Urinary bladder (tissue), 3 donors: ENCODE measurements at regions not wholly inside any gene's neighbourhood (a gene's known extent, or its start where the extent isn't known, plus 50 kb on each side); places are given as distances from the start of the nearest gene placed in this dataset.
"Not testable (repeated sequence)": the region's sequence is repeated elsewhere in the genome, so short reads cannot be mapped to it uniquely, and the experiment has no call there.

Experiments used
- DNase-seq: peaks from one replicate; pipeline ENCODE4 v3.0.0-alpha.2; 2015; ENCODE audit errors: extremely low spot score
- H3K27ac ChIP-seq: one replicate; pipeline ENCODE4 v1.5.1; 2013; ENCODE audit warnings: low read depth, mild to moderate bottlenecking, moderate library complexity
- H3K36me3 ChIP-seq: one replicate; pipeline ENCODE4 v1.6.1; 2013; ENCODE audit warnings: mild to moderate bottlenecking, moderate library complexity; ENCODE audit not compliant: insufficient read depth
- H3K4me1 ChIP-seq: one replicate; pipeline ENCODE4 v1.6.1; 2013; ENCODE audit warnings: mild to moderate bottlenecking, moderate library complexity; ENCODE audit not compliant: insufficient read depth
- H3K4me3 ChIP-seq: one replicate; pipeline ENCODE4 v1.5.1; 2013; ENCODE audit warnings: low read depth, low read length
- WGBS: extraction: QIAGEN DNeasy Blood & Tissue Kit; methylation state at CpG from one replicate; pipeline ENCODE4 v1.1.7; 2013; 5-methylcytosine and 5-hydroxymethylcytosine counted together
- donor health status: healthy with polysubstance abuse.
- donor health status: healthy.

- H3K36me3 ChIP-seq: no peaks in the 10 kb centered on the region
- 78% methylated on average over 4 of the region's 4 CpGs for WGBS
- no peak overlapping the region for H3K27ac ChIP-seq
- H3K4me1 ChIP-seq: no peaks in the 10 kb centered on the region
- DNase-seq: no peak
- no peak overlapping the region for H3K4me3 ChIP-seq
These were observed 322.8 kb downstream of the LNPK start for GRCh38 chr2:175679231-175679630.

GRCh38 chr2:175677880-175678279 is 324.2 kb downstream of the LNPK start:
- Histone ChIP-seq H3K4me1 (no peaks in the 10 kb centered on the region), H3K4me3 (no peak overlapping the region), H3K36me3 (no peaks in the 10 kb centered on the region), H3K27ac (no peak overlapping the region)
- no peak for DNase-seq
- 76% methylated on average over 2 of the region's 2 CpGs for WGBS

GRCh38 chr2:175676813-175677212 is 325.3 kb downstream of the LNPK start:
- WGBS: 75% methylated on average over 3 of the region's 3 CpGs
- no peaks in the 10 kb centered on the region for H3K4me1 ChIP-seq
- no peaks in the 10 kb centered on the region for H3K36me3 ChIP-seq
- H3K27ac ChIP-seq: no peak overlapping the region
- DNase-seq: no peak
- no peak overlapping the region for H3K4me3 ChIP-seq

GRCh38 chr2:175668804-175669203 is 333.3 kb downstream of the LNPK start:
- not testable (repeated sequence) for DNase-seq, H3K4me3 ChIP-seq, H3K27ac ChIP-seq, H3K4me1 ChIP-seq, H3K36me3 ChIP-seq
- 58% methylated on average over 7 of the region's 7 CpGs for WGBS

- H3K36me3 ChIP-seq: no peaks in the 10 kb centered on the region
- 97% methylated on average over 1 of the region's 1 CpG for WGBS
- no peaks in the 10 kb centered on the region for H3K4me1 ChIP-seq
- no peak overlapping the region for H3K4me3 ChIP-seq
- no peak overlapping the region for H3K27ac ChIP-seq
- DNase-seq: no peak
These were observed 339.7 kb downstream of the LNPK start for GRCh38 chr2:175662335-175662734.

GRCh38 chr2:175648577-175649063 is 353.4 kb downstream of the LNPK start:
- no peaks in the 10 kb centered on the region for H3K36me3 ChIP-seq
- 48% methylated on average over 1 of the region's 1 CpG for WGBS
- H3K4me3 ChIP-seq: no peak overlapping the region
- H3K27ac ChIP-seq: no peak overlapping the region
- no peak for DNase-seq
- no peaks in the 10 kb centered on the region for H3K4me1 ChIP-seq

GRCh38 chr2:175647058-175647457 is 355.0 kb downstream of the LNPK start:
- H3K4me1 ChIP-seq: no peaks in the 10 kb centered on the region
- no peaks in the 10 kb centered on the region for H3K36me3 ChIP-seq
- DNase-seq: no peak
- no peak overlapping the region for H3K4me3 ChIP-seq
- WGBS: 96% methylated on average over 2 of the region's 2 CpGs
- H3K27ac ChIP-seq: no peak overlapping the region

- 85% methylated on average over 2 of the region's 2 CpGs for WGBS
- Histone ChIP-seq H3K36me3 (no peaks in the 10 kb centered on the region), H3K27ac (no peak overlapping the region), H3K4me3 (no peak overlapping the region), H3K4me1 (no peaks in the 10 kb centered on the region)
- no peak for DNase-seq
These were observed 361.4 kb downstream of the LNPK start for GRCh38 chr2:175640655-175641054.

- no peak for DNase-seq
- H3K36me3 ChIP-seq: no peaks in the 10 kb centered on the region
- H3K4me1 ChIP-seq: no peaks in the 10 kb centered on the region
- WGBS: 74% methylated on average over 2 of the region's 2 CpGs
- no peak overlapping the region for H3K27ac ChIP-seq
- H3K4me3 ChIP-seq: no peak overlapping the region
These were observed 368.8 kb downstream of the LNPK start for GRCh38 chr2:175633227-175633626.

- DNase-seq: no peak
- H3K4me1 ChIP-seq: no peaks in the 10 kb centered on the region
- H3K27ac ChIP-seq: no peak overlapping the region
- H3K36me3 ChIP-seq: no peaks in the 10 kb centered on the region
- H3K4me3 ChIP-seq: no peak overlapping the region
These were observed 370.8 kb downstream of the LNPK start for GRCh38 chr2:175631245-175631623.

GRCh38 chr2:175630280-175631244 is 371.5 kb downstream of the LNPK start:
- peak; percentile 39 for DNase-seq
- H3K27ac ChIP-seq: no peak overlapping the region
- no peak overlapping the region for H3K4me3 ChIP-seq
- H3K36me3 ChIP-seq: no peaks in the 10 kb centered on the region
- H3K4me1 ChIP-seq: no peaks in the 10 kb centered on the region
- WGBS: 67% methylated on average over 15 of the region's 15 CpGs

- Histone ChIP-seq H3K36me3 (no peaks in the 10 kb centered on the region), H3K4me3 (no peak overlapping the region), H3K4me1 (no peaks in the 10 kb centered on the region), H3K27ac (no peak overlapping the region)
- no peak for DNase-seq
These were observed 373.8 kb downstream of the LNPK start for GRCh38 chr2:175628243-175628642.

- Histone ChIP-seq H3K4me3 (no peak overlapping the region), H3K36me3 (no peaks in the 10 kb centered on the region), H3K27ac (no peak overlapping the region), H3K4me1 (no peaks in the 10 kb centered on the region)
- no peak for DNase-seq
These were observed 374.7 kb downstream of the LNPK start for GRCh38 chr2:175627405-175627804.

- no peak for DNase-seq
- 84% methylated on average over 4 of the region's 4 CpGs for WGBS
- Histone ChIP-seq H3K4me1 (no peaks in the 10 kb centered on the region), H3K27ac (no peak overlapping the region), H3K4me3 (no peak overlapping the region), H3K36me3 (no peaks in the 10 kb centered on the region)
These were observed 375.3 kb downstream of the LNPK start for GRCh38 chr2:175626796-175627195.
